SK-N-SH treated with all-trans-retinoic acid at 6 μM for 48 hours (cell line): ENCODE measurements at regions not wholly inside any gene's neighbourhood (a gene's known extent, or its start where the extent isn't known, plus 50 kb on each side); places are given as distances from the start of the nearest gene placed in this dataset.

Experiments used
- ATAC-seq: fragments of 200-7000 bp; cut with Tn5 transposase; 3 replicates; pipeline ENCODE4 v1.9.1; 2020; ENCODE audit warnings: mild to moderate bottlenecking, moderate library complexity
- ARNTL ChIP-seq: fragments of 450-650 bp; formaldehyde crosslinking; IDR thresholded peaks from 2 replicates; pipeline ENCODE4 v1.5.0; 2020; ENCODE audit warnings: low read depth, mild to moderate bottlenecking, moderate library complexity, borderline replicate concordance
- BACH2 ChIP-seq: fragments of 250-450 bp; sonication (Bioruptor Pico); IDR thresholded peaks from 2 replicates; pipeline ENCODE4 v1.9.0; 2021; ENCODE audit warnings: mild to moderate bottlenecking, borderline replicate concordance
- CSDC2 ChIP-seq: fragments of 250-450 bp; sonication (Bioruptor Pico); IDR thresholded peaks from 2 replicates; pipeline ENCODE4 v1.5.0; 2020; ENCODE audit warnings: mild to moderate bottlenecking, moderate library complexity
- ESRRG ChIP-seq: fragments of 250-450 bp; sonication (Bioruptor Pico); IDR thresholded peaks from 2 replicates; pipeline ENCODE4 v1.6.1; 2021; ENCODE audit warnings: mild to moderate bottlenecking
- ISL1 ChIP-seq: fragments of 250-450 bp; sonication (Bioruptor Pico); IDR thresholded peaks from 2 replicates; pipeline ENCODE4 v2.1.2; 2022; ENCODE audit warnings: mild to moderate bottlenecking, moderate library complexity
- OSR1 ChIP-seq: fragments of 250-450 bp; sonication (Bioruptor Pico); IDR thresholded peaks from 2 replicates; pipeline ENCODE4 v1.8.0; 2022; ENCODE audit warnings: moderate library complexity, mild to moderate bottlenecking, inconsistent platforms
- POU6F1 ChIP-seq: fragments of 250-450 bp; sonication (Bioruptor Pico); IDR thresholded peaks from 2 replicates; pipeline ENCODE4 v1.8.0; 2021; ENCODE audit warnings: low read depth, mild to moderate bottlenecking, moderate library complexity, borderline replicate concordance
- PPARA ChIP-seq: fragments of 250-450 bp; sonication (Bioruptor Pico); IDR thresholded peaks from 2 replicates; pipeline ENCODE4 v1.5.0; 2020; ENCODE audit warnings: mild to moderate bottlenecking, borderline replicate concordance
- RARB ChIP-seq: fragments of 250-450 bp; sonication (Bioruptor Pico); IDR thresholded peaks from 2 replicates; pipeline ENCODE4 v1.8.0; 2021; ENCODE audit warnings: mild to moderate bottlenecking, moderate library complexity
- SNAI2 ChIP-seq: fragments of 250-450 bp; sonication (Bioruptor Pico); IDR thresholded peaks from 2 replicates; pipeline ENCODE4 v1.5.0; 2020; ENCODE audit warnings: mild to moderate bottlenecking, moderate library complexity
- TOX ChIP-seq: fragments of 250-450 bp; sonication (Bioruptor Pico); IDR thresholded peaks from 2 replicates; pipeline ENCODE4 v1.8.0; 2021; ENCODE audit warnings: mild to moderate bottlenecking, moderate library complexity, borderline replicate concordance
- ZC3H10 ChIP-seq: fragments of 250-450 bp; sonication (Bioruptor Pico); IDR thresholded peaks from 2 replicates; pipeline ENCODE4 v1.5.1; 2021; ENCODE audit warnings: mild to moderate bottlenecking, moderate library complexity
- ZFP3 ChIP-seq: fragments of 250-450 bp; sonication (Bioruptor Pico); IDR thresholded peaks from 2 replicates; pipeline ENCODE4 v1.5.0; 2020; ENCODE audit warnings: mild to moderate bottlenecking, moderate library complexity
- ZFP30 ChIP-seq: fragments of 450-650 bp; formaldehyde crosslinking; IDR thresholded peaks from 2 replicates; pipeline ENCODE4 v1.5.0; 2022; ENCODE audit warnings: mild to moderate bottlenecking, moderate library complexity
- ZNF565 ChIP-seq: fragments of 450-650 bp; formaldehyde crosslinking; conservative IDR thresholded peaks from 2 replicates; pipeline ENCODE4 v1.5.0; 2020; ENCODE audit warnings: low read depth, mild to moderate bottlenecking, moderate library complexity
- ZNF70 ChIP-seq: fragments of 450-650 bp; formaldehyde crosslinking; IDR thresholded peaks from 2 replicates; pipeline ENCODE4 v1.5.0; 2020; ENCODE audit warnings: mild to moderate bottlenecking, moderate library complexity
- ZNF8 ChIP-seq: fragments of 450-650 bp; formaldehyde crosslinking; IDR thresholded peaks from 2 replicates; pipeline ENCODE4 v1.5.0; 2020; ENCODE audit warnings: mild to moderate bottlenecking, moderate library complexity
- TF ChIP-seq, protein P1 (sequence below): fragments of 250-450 bp; sonication (Bioruptor Pico); IDR thresholded peaks from 2 replicates; pipeline ENCODE4 v1.8.0; 2020; ENCODE audit warnings: mild to moderate bottlenecking, moderate library complexity, borderline replicate concordance
- TF ChIP-seq, protein P2 (sequence below): fragments of 250-450 bp; sonication (Bioruptor Pico); IDR thresholded peaks from 2 replicates; pipeline ENCODE4 v1.5.0; 2020; ENCODE audit warnings: mild to moderate bottlenecking, moderate library complexity
- TF ChIP-seq, protein P3 (sequence below): fragments of 250-450 bp; sonication (Bioruptor Pico); IDR thresholded peaks from 2 replicates; pipeline ENCODE4 v1.5.1; 2020; ENCODE audit warnings: low read depth, mild to moderate bottlenecking, moderate library complexity

DNA sequence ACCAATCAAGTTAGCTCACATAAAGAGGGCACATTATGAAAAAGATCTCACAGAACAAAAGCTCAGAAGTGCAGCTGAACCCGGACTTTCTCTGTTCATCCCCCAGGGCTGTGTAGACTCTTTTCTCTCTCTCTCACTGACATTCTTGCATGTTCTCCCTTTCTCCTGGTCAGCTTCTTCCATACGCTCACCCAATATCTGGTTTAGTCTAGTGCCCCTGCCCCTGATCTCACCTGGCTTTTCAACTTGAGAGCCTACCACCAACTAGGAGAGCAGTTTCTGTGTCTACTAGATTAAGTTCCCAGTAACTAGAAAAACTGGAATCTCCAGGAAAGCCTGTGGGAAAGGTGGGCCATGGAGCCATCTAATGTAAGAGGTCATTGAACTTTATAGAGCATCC is 126.9 kb upstream of the GRIK3 start:
- TF ChIP-seq ZFP3 (CRISPR knock-in tag) (no peak), ZC3H10 (CRISPR knock-in tag) (no peak), ZNF70 (CRISPR knock-in tag) (no peak), POU6F1 (CRISPR knock-in tag) (no peak), CSDC2 (no peak), ZNF8 (CRISPR knock-in tag) (no peak), BACH2 (CRISPR knock-in tag) (no peak), ESRRG (CRISPR knock-in tag) (no peak), OSR1 (CRISPR knock-in tag) (no peak), ZFP30 (no peak), PPARA (CRISPR knock-in tag) (no peak)
- TF ChIP-seq, protein P1, sequence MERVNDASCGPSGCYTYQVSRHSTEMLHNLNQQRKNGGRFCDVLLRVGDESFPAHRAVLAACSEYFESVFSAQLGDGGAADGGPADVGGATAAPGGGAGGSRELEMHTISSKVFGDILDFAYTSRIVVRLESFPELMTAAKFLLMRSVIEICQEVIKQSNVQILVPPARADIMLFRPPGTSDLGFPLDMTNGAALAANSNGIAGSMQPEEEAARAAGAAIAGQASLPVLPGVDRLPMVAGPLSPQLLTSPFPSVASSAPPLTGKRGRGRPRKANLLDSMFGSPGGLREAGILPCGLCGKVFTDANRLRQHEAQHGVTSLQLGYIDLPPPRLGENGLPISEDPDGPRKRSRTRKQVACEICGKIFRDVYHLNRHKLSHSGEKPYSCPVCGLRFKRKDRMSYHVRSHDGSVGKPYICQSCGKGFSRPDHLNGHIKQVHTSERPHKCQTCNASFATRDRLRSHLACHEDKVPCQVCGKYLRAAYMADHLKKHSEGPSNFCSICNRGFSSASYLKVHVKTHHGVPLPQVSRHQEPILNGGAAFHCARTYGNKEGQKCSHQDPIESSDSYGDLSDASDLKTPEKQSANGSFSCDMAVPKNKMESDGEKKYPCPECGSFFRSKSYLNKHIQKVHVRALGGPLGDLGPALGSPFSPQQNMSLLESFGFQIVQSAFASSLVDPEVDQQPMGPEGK (CRISPR knock-in tag), result no peak
- TF ChIP-seq, protein P2, sequence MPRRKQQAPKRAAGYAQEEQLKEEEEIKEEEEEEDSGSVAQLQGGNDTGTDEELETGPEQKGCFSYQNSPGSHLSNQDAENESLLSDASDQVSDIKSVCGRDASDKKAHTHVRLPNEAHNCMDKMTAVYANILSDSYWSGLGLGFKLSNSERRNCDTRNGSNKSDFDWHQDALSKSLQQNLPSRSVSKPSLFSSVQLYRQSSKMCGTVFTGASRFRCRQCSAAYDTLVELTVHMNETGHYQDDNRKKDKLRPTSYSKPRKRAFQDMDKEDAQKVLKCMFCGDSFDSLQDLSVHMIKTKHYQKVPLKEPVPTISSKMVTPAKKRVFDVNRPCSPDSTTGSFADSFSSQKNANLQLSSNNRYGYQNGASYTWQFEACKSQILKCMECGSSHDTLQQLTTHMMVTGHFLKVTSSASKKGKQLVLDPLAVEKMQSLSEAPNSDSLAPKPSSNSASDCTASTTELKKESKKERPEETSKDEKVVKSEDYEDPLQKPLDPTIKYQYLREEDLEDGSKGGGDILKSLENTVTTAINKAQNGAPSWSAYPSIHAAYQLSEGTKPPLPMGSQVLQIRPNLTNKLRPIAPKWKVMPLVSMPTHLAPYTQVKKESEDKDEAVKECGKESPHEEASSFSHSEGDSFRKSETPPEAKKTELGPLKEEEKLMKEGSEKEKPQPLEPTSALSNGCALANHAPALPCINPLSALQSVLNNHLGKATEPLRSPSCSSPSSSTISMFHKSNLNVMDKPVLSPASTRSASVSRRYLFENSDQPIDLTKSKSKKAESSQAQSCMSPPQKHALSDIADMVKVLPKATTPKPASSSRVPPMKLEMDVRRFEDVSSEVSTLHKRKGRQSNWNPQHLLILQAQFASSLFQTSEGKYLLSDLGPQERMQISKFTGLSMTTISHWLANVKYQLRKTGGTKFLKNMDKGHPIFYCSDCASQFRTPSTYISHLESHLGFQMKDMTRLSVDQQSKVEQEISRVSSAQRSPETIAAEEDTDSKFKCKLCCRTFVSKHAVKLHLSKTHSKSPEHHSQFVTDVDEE (CRISPR knock-in tag), result no peak
- TF ChIP-seq, protein P3, sequence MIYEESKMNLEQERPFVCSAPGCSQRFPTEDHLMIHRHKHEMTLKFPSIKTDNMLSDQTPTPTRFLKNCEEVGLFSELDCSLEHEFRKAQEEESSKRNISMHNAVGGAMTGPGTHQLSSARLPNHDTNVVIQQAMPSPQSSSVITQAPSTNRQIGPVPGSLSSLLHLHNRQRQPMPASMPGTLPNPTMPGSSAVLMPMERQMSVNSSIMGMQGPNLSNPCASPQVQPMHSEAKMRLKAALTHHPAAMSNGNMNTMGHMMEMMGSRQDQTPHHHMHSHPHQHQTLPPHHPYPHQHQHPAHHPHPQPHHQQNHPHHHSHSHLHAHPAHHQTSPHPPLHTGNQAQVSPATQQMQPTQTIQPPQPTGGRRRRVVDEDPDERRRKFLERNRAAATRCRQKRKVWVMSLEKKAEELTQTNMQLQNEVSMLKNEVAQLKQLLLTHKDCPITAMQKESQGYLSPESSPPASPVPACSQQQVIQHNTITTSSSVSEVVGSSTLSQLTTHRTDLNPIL (CRISPR knock-in tag), result no peak
- ATAC-seq, result no peak

DNA sequence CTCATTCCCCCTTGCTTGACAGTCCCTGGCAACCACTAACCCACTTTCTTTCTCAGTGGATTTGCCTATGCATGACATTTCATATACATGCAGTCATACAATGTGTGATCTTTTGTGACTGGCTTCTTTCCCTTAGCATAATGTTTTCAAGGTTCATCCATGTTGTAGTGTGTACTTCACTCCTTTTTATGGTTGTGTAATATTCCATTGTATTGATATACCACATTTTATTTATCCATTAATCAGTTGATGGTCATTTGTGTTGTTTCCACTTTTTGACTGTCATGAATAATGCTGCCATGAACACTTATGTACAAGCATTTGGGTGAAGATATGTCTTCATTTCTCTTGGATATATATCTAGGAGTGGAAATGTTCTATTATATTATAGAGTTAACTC is 127.7 kb upstream of the GRIK3 start:
- TF ChIP-seq ZFP30, result no peak
- TF ChIP-seq TOX (CRISPR knock-in tag), result no peak
- TF ChIP-seq ARNTL, result no peak
- peak; percentile 91 for TF ChIP-seq ZNF8 (CRISPR knock-in tag)
- TF ChIP-seq BACH2 (CRISPR knock-in tag), result no peak
- TF ChIP-seq ISL1, result no peak
- ATAC-seq, result no peak

DNA sequence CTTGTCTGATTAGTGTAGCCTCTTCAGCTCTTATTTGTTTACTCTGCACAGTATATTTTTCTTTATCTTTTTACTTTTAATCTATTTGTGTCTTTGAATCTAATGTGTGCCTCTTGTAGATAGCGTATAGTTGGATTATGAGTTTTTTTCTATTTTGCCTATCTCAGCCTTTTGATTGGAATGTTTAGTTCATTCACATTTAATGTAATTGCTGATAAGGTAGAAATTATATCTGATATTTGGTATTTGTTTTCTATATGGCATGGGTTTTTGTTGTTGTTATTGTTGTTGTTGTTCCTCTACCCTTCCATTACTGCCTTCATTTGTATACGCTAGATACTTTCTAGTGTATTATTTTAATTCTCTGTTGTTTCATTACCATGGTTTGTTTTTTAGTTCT is 131.7 kb upstream of the GRIK3 start:
- no peak for ATAC-seq
- no peak for TF ChIP-seq TOX (CRISPR knock-in tag)
- no peak for TF ChIP-seq SNAI2 (CRISPR knock-in tag)
- no peak for TF ChIP-seq RARB (CRISPR knock-in tag)
- TF ChIP-seq, protein P3 (CRISPR knock-in tag), result no peak
- no peak for TF ChIP-seq ARNTL
- TF ChIP-seq ZNF565 (CRISPR knock-in tag), result no peak
- TF ChIP-seq ZC3H10 (CRISPR knock-in tag), result no peak
- TF ChIP-seq ZNF8 (CRISPR knock-in tag), result no peak
- TF ChIP-seq, protein P1 (CRISPR knock-in tag), result no peak
- TF ChIP-seq, all 23 proteins: peak for 0
